Right atrium auricular region (tissue), 2 donors: ENCODE measurements at regions not wholly inside any gene's neighbourhood (a gene's known extent, or its start where the extent isn't known, plus 50 kb on each side); places are given as distances from the start of the nearest gene placed in this dataset.
"Not testable (repeated sequence)": the region's sequence is repeated elsewhere in the genome, so short reads cannot be mapped to it uniquely, and the experiment has no call there.

Experiments used
- DNase-seq: peaks from one replicate; pipeline ENCODE4 v3.0.0-alpha.2; 2019; ENCODE audit warnings: low spot score
- H3K27ac ChIP-seq, 2 donors: fragments of 200-600 bp; sonication (generic); 1 replicate in 1 of 2; 2 replicates in 1 of 2; pipeline ENCODE4 v1.5.1; 2016 to 2019
- H3K27me3 ChIP-seq, 2 donors: fragments of 200-600 bp; sonication (generic); one replicate each; pipeline versions ENCODE4 v1.5.1 to v1.6.0; 2017 to 2019
- H3K36me3 ChIP-seq: fragments of 200-600 bp; sonication (generic); one replicate; pipeline ENCODE4 v1.5.1; 2016
- H3K4me1 ChIP-seq, 2 donors: fragments of 200-600 bp; sonication (generic); one replicate each; pipeline versions ENCODE4 v1.5.1 to v1.6.0; 2017 to 2019
- H3K4me3 ChIP-seq, 2 donors: fragments of 200-600 bp; sonication (generic); 1 replicate in 1 of 2; 2 replicates in 1 of 2; pipeline ENCODE4 v1.5.1; 2017 to 2019; ENCODE audit warnings: mild to moderate bottlenecking in 1 of 2, moderate library complexity in 1 of 2
- H3K9me3 ChIP-seq, 2 donors: fragments of 200-600 bp; sonication (generic); one replicate each; pipeline ENCODE4 v1.5.1; 2019
- CTCF ChIP-seq, 2 donors: fragments of 200-600 bp; sonication (generic); IDR thresholded peaks; one replicate each; pipeline ENCODE4 v1.5.1; 2019; ENCODE audit warnings: antibody characterized with exemption in 2 of 2

GRCh38 chr13:99731747-99732146 lies 230.5 kb downstream of the TM9SF2 start:
- DNase-seq, result no peak
- Histone ChIP-seq H3K4me3 (no peak overlapping the region), H3K36me3 (no peaks in the 10 kb centered on the region), H3K27me3 (no peaks in the 10 kb centered on the region), H3K4me1 (no peaks in the 10 kb centered on the region), H3K9me3 (no peaks in the 10 kb centered on the region), H3K27ac (no peak overlapping the region)
- no peak for TF ChIP-seq CTCF (IDR thresholded peaks at IDR 0.05)

GRCh38 chr13:99730403-99730802 lies 229.1 kb downstream of the TM9SF2 start:
- DNase-seq, result no peak
- no peak for TF ChIP-seq CTCF (IDR thresholded peaks at IDR 0.05)
- Histone ChIP-seq H3K9me3 (no peaks in the 10 kb centered on the region), H3K27me3 (no peaks in the 10 kb centered on the region), H3K4me3 (no peak overlapping the region), H3K27ac (no peak overlapping the region), H3K4me1 (no peaks in the 10 kb centered on the region), H3K36me3 (no peaks in the 10 kb centered on the region)

- Histone ChIP-seq H3K27me3 (no peaks in the 10 kb centered on the region), H3K36me3 (no peaks in the 10 kb centered on the region)
- no peak for TF ChIP-seq CTCF (IDR thresholded peaks at IDR 0.05)
These were observed 228.5 kb downstream of the TM9SF2 start for GRCh38 chr13:99729745-99730144.

GRCh38 chr13:99727651-99728050 lies 226.4 kb downstream of the TM9SF2 start:
- H3K27me3 ChIP-seq, result not testable (repeated sequence)

More at GRCh38 chr13:99729745-99730144, 228.5 kb downstream of the TM9SF2 start:
- H3K4me3 ChIP-seq, result no peak overlapping the region
- H3K27ac ChIP-seq, result no peak overlapping the region
- H3K9me3 ChIP-seq, result no peaks in the 10 kb centered on the region
- no peak for DNase-seq
- H3K4me1 ChIP-seq, result no peaks in the 10 kb centered on the region

GRCh38 chr13:99726282-99726894 lies 225.1 kb downstream of the TM9SF2 start:
- Histone ChIP-seq H3K36me3 (no peaks in the 10 kb centered on the region), H3K27me3 (no peaks in the 10 kb centered on the region), H3K27ac (no peak overlapping the region), H3K4me3 (no peak overlapping the region), H3K9me3 (no peaks in the 10 kb centered on the region), H3K4me1 (no peaks in the 10 kb centered on the region)
- DNase-seq, result no peak
- TF ChIP-seq CTCF (IDR thresholded peaks at IDR 0.05), result no peak

More at GRCh38 chr13:99727651-99728050, 226.4 kb downstream of the TM9SF2 start:
- not testable (repeated sequence) for H3K36me3 ChIP-seq, H3K27ac ChIP-seq, H3K9me3 ChIP-seq, H3K4me1 ChIP-seq, DNase-seq, H3K4me3 ChIP-seq

- Histone ChIP-seq H3K4me1 (no peaks in the 10 kb centered on the region), H3K9me3 (no peaks in the 10 kb centered on the region), H3K27ac (no peak overlapping the region), H3K36me3 (no peaks in the 10 kb centered on the region), H3K27me3 (no peaks in the 10 kb centered on the region), H3K4me3 (no peak overlapping the region)
- no peak for DNase-seq
- TF ChIP-seq CTCF (IDR thresholded peaks at IDR 0.05), result no peak
These were observed 224.4 kb downstream of the TM9SF2 start for GRCh38 chr13:99725644-99726043.
